ENCODE measurements at regions not wholly inside any gene's neighbourhood (a gene's known extent, or its start where the extent isn't known, plus 50 kb on each side); places are given as distances from the start of the nearest gene placed in this dataset.

- H3K27ac ChIP-seq, result no peak overlapping the region
Observed at GRCh38 chr21:22965455-22966135, 1967.4 kb downstream of the NCAM2 start.

DNA sequence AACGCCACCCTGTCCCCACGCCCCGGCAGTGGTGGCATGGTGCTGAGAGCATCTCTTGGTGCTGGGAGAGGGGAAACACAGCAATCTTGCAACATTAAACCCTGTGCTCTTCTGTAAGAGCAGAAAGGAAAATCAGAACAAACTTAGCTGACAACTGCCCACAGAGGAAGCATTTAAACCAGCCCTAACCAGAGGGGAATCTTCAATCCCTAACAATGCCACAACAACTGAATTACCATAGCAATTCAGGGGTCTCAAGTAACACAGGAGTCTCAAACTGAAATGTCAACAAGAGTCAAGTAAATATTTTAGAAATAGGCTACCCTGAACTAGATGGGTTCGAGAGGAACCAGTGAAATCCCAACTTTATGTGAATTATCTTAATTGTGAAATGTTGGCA lies 1983.6 kb downstream of the NCAM2 start:
- Histone ChIP-seq H3K9me3 (peaks cover 0 to 9% (median 0%) of the 10 kb centered on the region in 4 donors), H3K27ac (no peak overlapping the region)
- DNase-seq, result no peak

More at GRCh38 chr21:22965455-22966135, 1967.4 kb downstream of the NCAM2 start:
- TF ChIP-seq POLR2A (IDR thresholded peaks at IDR 0.05) (no peak), CTCF (IDR thresholded peaks at IDR 0.05) (no peak)
- H3K4me1 ChIP-seq, result no peaks in the 10 kb centered on the region
- H3K27me3 ChIP-seq, result no peaks in the 10 kb centered on the region
- peaks cover 0 to 3% (median 0%) of the 10 kb centered on the region in 4 donors for H3K9me3 ChIP-seq
- H3K4me3 ChIP-seq, result no peak overlapping the region
- no peak for DNase-seq
- no peaks in the 10 kb centered on the region for H3K36me3 ChIP-seq

DNA sequence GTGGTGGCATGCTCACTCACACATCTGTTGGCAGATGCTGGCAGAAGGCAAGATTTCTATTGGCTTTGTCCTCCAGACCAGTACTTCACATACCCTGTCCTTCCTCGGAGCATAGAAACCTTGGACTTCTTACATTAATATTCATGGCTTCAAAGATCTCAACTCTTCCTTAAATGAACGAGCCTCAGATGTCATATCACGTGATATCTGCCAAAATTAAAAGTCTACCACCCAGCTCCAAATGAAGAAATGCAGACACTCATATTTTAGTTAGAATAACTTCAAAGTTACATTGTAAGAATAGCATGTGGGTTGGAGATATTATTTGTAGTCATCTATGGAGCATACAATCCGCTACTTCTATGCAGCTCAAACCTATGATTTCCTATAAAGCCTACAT lies 1994.9 kb downstream of the NCAM2 start:
- H3K4me1 ChIP-seq, result no peaks in the 10 kb centered on the region
- no peak for DNase-seq
- H3K36me3 ChIP-seq, result no peaks in the 10 kb centered on the region

More for the DNA sequence above, 1983.6 kb downstream of the NCAM2 start:
- Histone ChIP-seq H3K36me3 (no peaks in the 10 kb centered on the region), H3K4me3 (no peak overlapping the region), H3K4me1 (no peaks in the 10 kb centered on the region), H3K27me3 (no peaks in the 10 kb centered on the region)
- TF ChIP-seq CTCF (IDR thresholded peaks at IDR 0.05) (no peak), POLR2A (IDR thresholded peaks at IDR 0.05) (no peak)

GRCh38 chr21:22993822-22994574 lies 1995.8 kb downstream of the NCAM2 start:
- no peaks in the 10 kb centered on the region for H3K36me3 ChIP-seq
- H3K27me3 ChIP-seq, result no peaks in the 10 kb centered on the region
- no peak overlapping the region for H3K27ac ChIP-seq
- TF ChIP-seq POLR2A (IDR thresholded peaks at IDR 0.05), result no peak
- TF ChIP-seq CTCF (IDR thresholded peaks at IDR 0.05), result no peak
- H3K4me1 ChIP-seq, result no peaks in the 10 kb centered on the region
- no peak overlapping the region for H3K4me3 ChIP-seq
- H3K9me3 ChIP-seq, result peaks cover 0 to 4% (median 0%) of the 10 kb centered on the region in 4 donors
- no peak for DNase-seq

More for the DNA sequence above, 1994.9 kb downstream of the NCAM2 start:
- no peak overlapping the region for H3K4me3 ChIP-seq
- H3K9me3 ChIP-seq, result peaks cover 0 to 4% (median 0%) of the 10 kb centered on the region in 4 donors
- H3K27ac ChIP-seq, result no peak overlapping the region
- no peaks in the 10 kb centered on the region for H3K27me3 ChIP-seq
- no peak for TF ChIP-seq POLR2A (IDR thresholded peaks at IDR 0.05)
- no peak for TF ChIP-seq CTCF (IDR thresholded peaks at IDR 0.05)

DNA sequence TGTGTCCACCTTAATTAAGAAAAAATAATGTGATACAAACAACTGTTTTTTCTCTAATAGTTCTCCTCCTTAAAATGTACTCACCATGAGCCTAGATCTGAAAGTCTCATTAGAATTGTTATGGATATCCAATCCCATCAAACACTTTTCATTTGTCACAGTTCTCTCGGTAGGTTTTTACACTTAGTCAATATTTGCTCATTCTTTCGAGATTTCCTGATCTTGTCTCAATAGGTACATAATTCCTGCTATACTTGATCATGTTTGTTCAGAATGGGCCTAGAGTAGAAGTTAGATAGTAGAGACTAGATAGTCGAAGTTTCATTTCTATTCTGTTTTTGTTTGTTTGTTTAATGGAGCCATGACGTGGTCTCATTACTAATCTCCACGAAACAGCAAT lies 2005.7 kb downstream of the NCAM2 start:
- H3K27ac ChIP-seq, result no peak overlapping the region
- no peak for TF ChIP-seq POLR2A (IDR thresholded peaks at IDR 0.05)
- TF ChIP-seq CTCF (IDR thresholded peaks at IDR 0.05), result no peak
- H3K4me3 ChIP-seq, result no peak overlapping the region
- peaks cover 0 to 5% (median 0%) of the 10 kb centered on the region in 4 donors for H3K9me3 ChIP-seq
- no peak for DNase-seq
- no peaks in the 10 kb centered on the region for H3K36me3 ChIP-seq
- H3K27me3 ChIP-seq, result no peaks in the 10 kb centered on the region
- no peaks in the 10 kb centered on the region for H3K4me1 ChIP-seq

Measured in Peyer's patch (tissue), 4 donors.